KOPT-K1 (cell line): ENCODE measurements at regions not wholly inside any gene's neighbourhood (a gene's known extent, or its start where the extent isn't known, plus 50 kb on each side); places are given as distances from the start of the nearest gene placed in this dataset.

ENCODE experiments used
- H3K27ac ChIP-seq: fragments of 200-600 bp; sonication (generic); 2 replicates; pipeline ENCODE4 v1.5.1; 2016; ENCODE audit warnings: antibody characterized with exemption, mild to moderate bottlenecking, low read depth, low read length; ENCODE audit not compliant: poor library complexity, severe bottlenecking
- H3K36me3 ChIP-seq: fragments of 200-600 bp; sonication (generic); 2 replicates; pipeline ENCODE4 v1.5.1; 2017; ENCODE audit warnings: antibody characterized with exemption, mild to moderate bottlenecking, low read length, moderate library complexity; ENCODE audit not compliant: insufficient read depth
- H3K9me3 ChIP-seq: fragments of 200-600 bp; sonication (generic); 2 replicates; pipeline ENCODE4 v1.5.1; 2017; ENCODE audit warnings: antibody characterized with exemption, low read length, mild to moderate bottlenecking; ENCODE audit not compliant: insufficient read depth, poor library complexity, severe bottlenecking

DNA sequence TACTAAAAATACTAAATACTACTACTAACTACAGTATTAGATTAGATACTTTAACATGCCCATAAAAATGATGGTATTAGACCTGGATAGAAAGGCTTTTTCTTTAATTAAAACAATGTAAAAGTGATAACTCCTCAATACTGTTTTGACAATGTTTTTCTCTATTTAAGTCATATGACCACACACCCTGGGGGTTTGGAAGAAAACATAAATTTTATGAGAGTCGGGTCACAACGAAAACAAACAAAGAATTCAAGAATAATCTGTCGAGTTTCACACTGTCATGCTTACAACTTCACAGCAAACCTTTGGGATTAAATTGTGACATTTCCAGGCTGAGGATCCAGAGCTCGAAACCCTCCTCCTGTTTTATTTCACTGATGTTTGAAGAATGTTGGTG, 107.4 kb upstream of the SOX4 start:
- no peaks in the 10 kb centered on the region for H3K36me3 ChIP-seq

GRCh38 chr6:21489826-21490225, 103.7 kb upstream of the SOX4 start:
- no peaks in the 10 kb centered on the region for H3K36me3 ChIP-seq
- H3K9me3 ChIP-seq, result no peaks in the 10 kb centered on the region
- no peak overlapping the region for H3K27ac ChIP-seq

More for the DNA sequence above, 107.4 kb upstream of the SOX4 start:
- Histone ChIP-seq H3K9me3 (no peaks in the 10 kb centered on the region), H3K27ac (no peak overlapping the region)

- no peaks in the 10 kb centered on the region for H3K36me3 ChIP-seq
These were observed 101.6 kb upstream of the SOX4 start for GRCh38 chr6:21491955-21492354.

DNA sequence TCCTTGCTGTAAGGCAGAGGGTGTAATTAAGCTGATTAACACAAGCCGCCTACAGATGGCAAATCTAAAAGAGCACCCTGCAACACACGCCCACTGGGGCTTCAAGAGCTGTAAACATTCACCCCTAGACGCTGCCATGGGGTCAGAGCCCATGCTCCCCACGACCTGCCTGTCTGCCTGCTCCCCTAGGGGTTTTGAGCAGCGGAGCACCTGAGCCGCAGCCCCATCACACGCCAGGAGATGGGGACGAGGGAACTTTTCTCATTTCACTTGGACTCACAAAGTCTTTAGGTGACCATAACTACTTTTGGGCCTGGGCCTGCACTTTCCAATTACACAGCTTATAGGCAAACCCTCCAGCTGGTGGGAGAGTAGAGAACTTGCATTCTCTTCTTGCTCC, 99.0 kb upstream of the SOX4 start:
- Histone ChIP-seq H3K36me3 (no peaks in the 10 kb centered on the region), H3K9me3 (no peaks in the 10 kb centered on the region), H3K27ac (no peak overlapping the region)

More at GRCh38 chr6:21491955-21492354, 101.6 kb upstream of the SOX4 start:
- H3K27ac ChIP-seq, result no peak overlapping the region
- no peaks in the 10 kb centered on the region for H3K9me3 ChIP-seq

- no peak overlapping the region for H3K27ac ChIP-seq
- H3K36me3 ChIP-seq, result no peaks in the 10 kb centered on the region
- no peaks in the 10 kb centered on the region for H3K9me3 ChIP-seq
These were observed 97.4 kb upstream of the SOX4 start for GRCh38 chr6:21496196-21496595.

DNA sequence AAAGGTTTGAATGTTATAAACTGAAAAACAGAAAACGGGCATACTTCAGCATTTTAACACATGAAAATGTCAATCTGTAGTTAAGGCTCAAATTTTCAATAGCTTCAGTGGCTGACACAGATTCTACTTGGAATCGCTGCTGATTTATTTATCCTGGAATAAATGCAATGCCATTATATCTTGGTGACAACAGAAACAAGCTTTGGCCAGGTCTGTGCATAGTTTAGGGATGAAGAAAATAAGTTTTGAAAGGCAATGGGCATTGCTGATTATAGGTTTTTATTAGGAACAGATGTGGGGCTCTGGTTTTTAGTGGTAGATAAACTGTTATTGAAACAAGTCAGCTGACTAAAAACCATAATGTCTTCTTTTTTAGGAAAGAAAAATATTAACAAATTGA, 96.8 kb upstream of the SOX4 start:
- Histone ChIP-seq H3K36me3 (no peaks in the 10 kb centered on the region), H3K27ac (no peak overlapping the region), H3K9me3 (no peaks in the 10 kb centered on the region)

GRCh38 chr6:21500314-21501020, 93.1 kb upstream of the SOX4 start:
- Histone ChIP-seq H3K9me3 (no peaks in the 10 kb centered on the region), H3K27ac (no peak overlapping the region), H3K36me3 (no peaks in the 10 kb centered on the region)

DNA sequence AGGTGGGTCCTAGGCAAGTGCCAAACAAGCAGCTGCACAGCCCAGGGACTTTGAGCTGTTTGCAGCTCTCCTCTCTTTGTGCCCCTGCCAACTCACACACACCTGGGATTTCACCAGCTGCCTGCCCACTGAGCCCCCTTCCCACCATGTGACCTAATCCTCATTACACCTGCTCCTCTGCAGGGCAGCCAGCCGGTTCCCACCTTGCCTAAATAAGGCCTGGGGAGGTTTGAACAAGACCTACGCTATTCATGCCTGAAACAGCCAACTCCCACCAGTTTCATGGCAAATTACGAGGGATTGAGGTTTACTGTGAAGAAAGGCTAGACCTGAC, 92.6 kb upstream of the SOX4 start:
- Histone ChIP-seq H3K36me3 (no peaks in the 10 kb centered on the region), H3K9me3 (no peaks in the 10 kb centered on the region), H3K27ac (no peak overlapping the region)

DNA sequence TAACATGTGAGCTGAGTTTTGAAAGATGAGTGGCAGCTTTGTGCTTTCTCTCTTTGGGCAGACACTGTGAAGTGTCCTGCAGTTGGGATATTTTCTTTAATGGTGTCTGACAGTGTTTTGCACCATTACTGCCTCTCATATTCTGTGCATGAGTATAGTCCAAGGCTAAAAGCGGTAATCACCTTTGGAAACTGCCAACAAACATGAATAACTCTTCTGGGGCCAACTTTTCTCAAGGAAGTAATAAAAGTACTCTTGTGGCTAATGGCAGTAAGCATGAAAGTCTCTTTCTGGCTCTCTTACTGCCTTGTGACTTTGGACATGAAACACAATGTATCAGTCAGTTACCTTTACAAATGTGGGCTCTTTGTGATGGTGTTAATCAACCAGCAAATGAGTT, 91.7 kb upstream of the SOX4 start:
- Histone ChIP-seq H3K36me3 (no peaks in the 10 kb centered on the region), H3K27ac (no peak overlapping the region), H3K9me3 (no peaks in the 10 kb centered on the region)

GRCh38 chr6:21502682-21503081, 90.9 kb upstream of the SOX4 start:
- Histone ChIP-seq H3K36me3 (no peaks in the 10 kb centered on the region), H3K27ac (no peak overlapping the region), H3K9me3 (no peaks in the 10 kb centered on the region)

- Histone ChIP-seq H3K36me3 (no peaks in the 10 kb centered on the region), H3K9me3 (no peaks in the 10 kb centered on the region), H3K27ac (no peak overlapping the region)
These were observed 88.8 kb upstream of the SOX4 start for GRCh38 chr6:21504790-21505189.

GRCh38 chr6:21505574-21505990, 88.0 kb upstream of the SOX4 start:
- Histone ChIP-seq H3K36me3 (no peaks in the 10 kb centered on the region), H3K27ac (no peak overlapping the region), H3K9me3 (no peaks in the 10 kb centered on the region)

DNA sequence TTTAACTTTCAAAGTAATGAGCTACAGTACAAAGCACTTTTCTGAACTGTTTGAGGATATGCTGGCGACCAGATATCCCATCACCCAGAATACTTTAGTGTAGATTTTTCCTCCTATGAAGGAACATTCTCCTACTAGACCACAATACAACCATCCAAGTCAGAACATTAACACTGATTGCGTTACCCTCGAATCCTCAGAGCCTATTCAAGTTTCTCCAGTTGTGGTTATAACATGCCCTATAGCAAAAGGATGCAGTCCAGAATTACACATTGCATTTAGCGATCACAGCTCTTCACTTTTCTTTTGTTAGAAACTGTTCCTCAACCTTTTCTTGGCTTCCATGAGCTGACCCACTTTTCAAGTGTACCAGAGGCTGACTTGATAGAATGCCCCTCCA, 87.4 kb upstream of the SOX4 start:
- Histone ChIP-seq H3K36me3 (no peaks in the 10 kb centered on the region), H3K27ac (no peak overlapping the region), H3K9me3 (no peaks in the 10 kb centered on the region)

DNA sequence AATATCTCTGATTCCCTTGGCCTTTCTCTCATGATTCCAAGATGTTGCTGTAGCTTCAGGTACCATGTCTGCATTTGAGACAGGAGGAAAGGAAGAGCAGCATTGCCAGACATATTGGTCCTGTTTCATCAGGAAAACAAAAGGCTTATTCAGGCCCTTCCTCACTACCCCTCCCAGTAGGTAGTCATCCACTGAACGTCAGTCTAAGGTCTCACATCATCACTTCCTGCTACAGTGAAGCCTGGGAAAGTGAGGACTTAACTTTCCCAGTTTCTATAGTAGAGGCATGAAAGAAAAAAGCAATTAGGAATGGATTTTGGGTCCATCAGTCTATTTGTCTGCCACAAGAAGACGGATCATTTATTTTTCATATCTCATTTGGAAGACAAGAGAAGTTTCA, 85.7 kb upstream of the SOX4 start:
- no peaks in the 10 kb centered on the region for H3K9me3 ChIP-seq
- H3K27ac ChIP-seq, result no peak overlapping the region

DNA sequence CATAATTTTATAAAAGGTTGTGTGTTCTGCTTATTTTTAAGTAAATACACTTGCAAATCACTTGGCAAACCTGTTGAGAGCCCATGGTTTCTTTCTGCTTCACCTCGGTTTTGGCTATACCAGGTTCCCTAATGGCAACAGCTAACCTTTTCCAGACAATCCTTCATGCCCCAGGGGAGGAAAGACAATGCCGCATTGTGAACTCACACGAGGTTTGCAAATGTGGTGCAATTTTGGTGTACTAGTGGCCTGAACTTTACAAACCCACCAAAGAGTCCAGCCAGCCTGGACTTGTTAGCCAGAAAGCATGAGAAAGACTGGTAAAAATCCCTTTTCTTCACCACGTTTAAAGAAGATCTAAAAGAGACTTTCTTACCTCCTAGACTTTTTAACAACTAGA, 84.8 kb upstream of the SOX4 start:
- Histone ChIP-seq H3K27ac (no peak overlapping the region), H3K36me3 (no peaks in the 10 kb centered on the region), H3K9me3 (no peaks in the 10 kb centered on the region)

More for the DNA sequence above, 85.7 kb upstream of the SOX4 start:
- H3K36me3 ChIP-seq, result no peaks in the 10 kb centered on the region

DNA sequence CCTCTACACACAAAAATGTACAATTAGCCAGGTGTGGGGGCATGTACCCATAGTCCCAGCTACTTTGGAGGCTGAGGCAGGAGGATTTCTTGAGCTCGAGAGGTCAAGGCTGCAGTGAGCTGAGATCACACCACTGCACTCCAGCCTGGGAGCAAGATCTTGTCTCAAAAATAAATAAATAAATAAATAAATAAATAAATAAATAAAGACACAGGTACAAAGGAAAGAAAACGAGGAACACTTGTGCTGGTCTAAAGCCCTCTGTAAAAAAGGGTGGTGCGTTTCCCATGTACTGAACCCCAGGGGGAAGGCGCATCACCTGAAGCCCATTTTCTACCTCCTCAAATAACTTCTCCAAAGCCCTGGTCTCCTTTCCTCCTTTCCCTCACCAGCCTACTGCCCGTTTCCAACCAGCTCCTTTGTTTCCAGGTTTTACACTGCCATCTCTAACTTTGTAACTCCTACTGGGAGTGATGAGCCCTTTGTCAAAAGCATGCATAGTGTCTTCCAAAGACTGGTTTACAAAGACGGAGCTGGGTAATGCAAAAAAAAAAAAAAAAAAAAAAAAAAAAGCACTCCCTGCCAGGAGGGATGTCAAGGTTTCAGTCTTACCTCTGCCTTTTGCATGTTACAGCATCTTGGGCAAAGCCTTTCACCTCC, 81.5 kb upstream of the SOX4 start:
- Histone ChIP-seq H3K36me3 (no peaks in the 10 kb centered on the region), H3K27ac (no peak overlapping the region), H3K9me3 (no peaks in the 10 kb centered on the region)
